Neural progenitor cell (in vitro differentiated cells): ENCODE measurements at regions not wholly inside any gene's neighbourhood (a gene's known extent, or its start where the extent isn't known, plus 50 kb on each side); places are given as distances from the start of the nearest gene placed in this dataset.

ENCODE experiments used
- DNase-seq: peaks from one replicate; pipeline ENCODE4 v3.0.0-alpha.2; 2016; ENCODE audit warnings: low spot score
- H2AFZ ChIP-seq: fragments of 200-600 bp; sonication (generic); replicated peaks from 2 replicates; pipeline ENCODE4 v1.6.1; 2016; ENCODE audit warnings: antibody characterized with exemption
- H3F3A ChIP-seq: fragments of 200-600 bp; sonication (generic); 2 replicates; pipeline ENCODE4 v1.6.1; 2016; ENCODE audit warnings: antibody characterized with exemption, low read depth
- H3K27ac ChIP-seq: fragments of 200-600 bp; sonication (generic); 2 replicates; pipeline ENCODE4 v1.5.1; 2016; ENCODE audit warnings: mild to moderate bottlenecking
- H3K27me3 ChIP-seq: fragments of 200-600 bp; sonication (generic); 2 replicates; pipeline ENCODE4 v1.6.1; 2016; ENCODE audit warnings: mild to moderate bottlenecking, moderate library complexity
- H3K36me3 ChIP-seq: fragments of 200-600 bp; sonication (generic); 2 replicates; pipeline ENCODE4 v1.5.1; 2016
- H3K4me1 ChIP-seq: fragments of 200-600 bp; sonication (generic); 2 replicates; pipeline ENCODE4 v1.6.1; 2016; ENCODE audit warnings: mixed run types
- H3K4me2 ChIP-seq: fragments of 200-600 bp; sonication (generic); 2 replicates; pipeline ENCODE4 v1.6.1; 2016
- H3K4me3 ChIP-seq: fragments of 200-600 bp; sonication (generic); 2 replicates; pipeline ENCODE4 v1.5.1; 2016
- H3K79me2 ChIP-seq: fragments of 200-600 bp; sonication (generic); 2 replicates; pipeline ENCODE4 v1.6.1; 2016; ENCODE audit warnings: low read depth
- H3K9ac ChIP-seq: fragments of 200-600 bp; sonication (generic); 2 replicates; pipeline ENCODE4 v1.6.1; 2016
- H3K9me3 ChIP-seq: fragments of 200-600 bp; sonication (generic); 2 replicates; pipeline ENCODE4 v1.5.1; 2016; ENCODE audit warnings: low read depth
- H4K20me1 ChIP-seq: fragments of 200-600 bp; sonication (generic); 2 replicates; pipeline ENCODE4 v1.6.1; 2016; ENCODE audit warnings: low read depth
- H3K27ac Mint-ChIP-seq: 3 replicates; pipeline ENCODE4 v1.8.0; 2021; ENCODE audit warnings: mixed read lengths
- H3K27me3 Mint-ChIP-seq: 2 replicates; pipeline ENCODE4 v1.8.0; 2022; ENCODE audit warnings: low read depth, mild to moderate bottlenecking, inconsistent platforms, moderate library complexity, mixed read lengths; ENCODE audit not compliant: insufficient read depth
- H3K36me3 Mint-ChIP-seq: 3 replicates; pipeline ENCODE4 v1.8.0; 2021; ENCODE audit warnings: mixed read lengths
- H3K4me1 Mint-ChIP-seq: 3 replicates; pipeline ENCODE4 v1.8.0; 2021; ENCODE audit warnings: mixed read lengths
- H3K4me3 Mint-ChIP-seq: 3 replicates; pipeline ENCODE4 v1.8.0; 2021; ENCODE audit warnings: mild to moderate bottlenecking, moderate library complexity, mixed read lengths
- H3K9me3 Mint-ChIP-seq: 3 replicates; pipeline ENCODE4 v1.8.0; 2020; ENCODE audit warnings: mixed read lengths
- EZH2 ChIP-seq: fragments of 200-600 bp; sonication (generic); IDR thresholded peaks from 2 replicates; pipeline ENCODE4 v1.6.1; 2017; ENCODE audit warnings: antibody characterized with exemption, mild to moderate bottlenecking, moderate library complexity
- EZH2phosphoT487 ChIP-seq: fragments of 200-600 bp; sonication (generic); IDR thresholded peaks from 2 replicates; pipeline ENCODE4 v1.6.1; 2017; ENCODE audit warnings: antibody characterized with exemption
- TF ChIP-seq, protein P1 (sequence below): fragments of 200-600 bp; sonication (generic); IDR thresholded peaks from 2 replicates; pipeline ENCODE4 v1.5.1; 2017; ENCODE audit warnings: antibody characterized with exemption, mild to moderate bottlenecking

DNA sequence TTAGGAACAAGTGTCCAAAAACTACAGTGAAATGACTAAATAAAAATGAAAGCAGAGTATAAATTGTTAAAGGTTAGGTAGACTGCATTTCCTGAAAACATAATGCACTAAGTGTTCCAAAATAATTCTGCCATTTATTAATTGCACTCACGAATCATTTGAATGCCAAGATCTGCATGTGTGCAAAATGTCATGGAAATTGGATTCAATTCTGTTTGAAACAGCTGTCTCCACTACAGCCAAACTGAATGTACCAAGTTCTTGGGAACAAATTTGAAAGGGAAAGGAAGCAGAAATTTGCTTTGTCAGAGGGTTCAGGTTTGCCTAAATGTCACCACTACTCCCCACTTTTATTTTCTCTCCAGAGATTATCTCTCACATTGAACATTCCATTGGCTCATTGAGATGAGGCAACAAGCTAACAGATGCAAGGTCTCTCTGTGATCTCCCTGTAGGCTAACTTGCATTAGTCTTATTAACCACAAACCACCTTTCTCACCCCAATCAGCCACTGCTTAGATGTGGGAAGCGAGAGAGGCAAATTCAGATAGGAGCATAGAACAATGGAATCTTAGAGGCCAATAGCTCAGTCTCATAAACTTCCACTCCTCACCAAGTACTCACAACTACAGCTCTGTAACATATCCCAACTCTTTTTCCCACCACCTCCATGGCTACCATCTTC is 226.6 kb downstream of the KDR start:
- Histone ChIP-seq H3F3A (no peaks in the 10 kb centered on the region), H3K4me1 (no peaks in the 10 kb centered on the region), H3K27me3 (no peaks in the 10 kb centered on the region), H2AFZ (no peak overlapping the region), H4K20me1 (no peaks in the 10 kb centered on the region), H3K79me2 (no peaks in the 10 kb centered on the region), H3K4me2 (no peak overlapping the region), H3K27ac (no peak overlapping the region), H3K9me3 (no peaks in the 10 kb centered on the region), H3K9ac (no peak overlapping the region), H3K4me3 (no peak overlapping the region), H3K36me3 (no peaks in the 10 kb centered on the region)
- no peak overlapping the region for H3K4me3 Mint-ChIP-seq
- no peaks in the 10 kb centered on the region for H3K4me1 Mint-ChIP-seq
- H3K27me3 Mint-ChIP-seq = peaks cover 2% of the 10 kb centered on the region
- no peak for TF ChIP-seq EZH2phosphoT487
- no peak for TF ChIP-seq EZH2
- TF ChIP-seq, protein P1, sequence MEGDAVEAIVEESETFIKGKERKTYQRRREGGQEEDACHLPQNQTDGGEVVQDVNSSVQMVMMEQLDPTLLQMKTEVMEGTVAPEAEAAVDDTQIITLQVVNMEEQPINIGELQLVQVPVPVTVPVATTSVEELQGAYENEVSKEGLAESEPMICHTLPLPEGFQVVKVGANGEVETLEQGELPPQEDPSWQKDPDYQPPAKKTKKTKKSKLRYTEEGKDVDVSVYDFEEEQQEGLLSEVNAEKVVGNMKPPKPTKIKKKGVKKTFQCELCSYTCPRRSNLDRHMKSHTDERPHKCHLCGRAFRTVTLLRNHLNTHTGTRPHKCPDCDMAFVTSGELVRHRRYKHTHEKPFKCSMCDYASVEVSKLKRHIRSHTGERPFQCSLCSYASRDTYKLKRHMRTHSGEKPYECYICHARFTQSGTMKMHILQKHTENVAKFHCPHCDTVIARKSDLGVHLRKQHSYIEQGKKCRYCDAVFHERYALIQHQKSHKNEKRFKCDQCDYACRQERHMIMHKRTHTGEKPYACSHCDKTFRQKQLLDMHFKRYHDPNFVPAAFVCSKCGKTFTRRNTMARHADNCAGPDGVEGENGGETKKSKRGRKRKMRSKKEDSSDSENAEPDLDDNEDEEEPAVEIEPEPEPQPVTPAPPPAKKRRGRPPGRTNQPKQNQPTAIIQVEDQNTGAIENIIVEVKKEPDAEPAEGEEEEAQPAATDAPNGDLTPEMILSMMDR = no peak
- no peaks in the 10 kb centered on the region for H3K9me3 Mint-ChIP-seq
- no peaks in the 10 kb centered on the region for H3K36me3 Mint-ChIP-seq
- H3K27ac Mint-ChIP-seq = no peak overlapping the region
- DNase-seq = no peak

DNA sequence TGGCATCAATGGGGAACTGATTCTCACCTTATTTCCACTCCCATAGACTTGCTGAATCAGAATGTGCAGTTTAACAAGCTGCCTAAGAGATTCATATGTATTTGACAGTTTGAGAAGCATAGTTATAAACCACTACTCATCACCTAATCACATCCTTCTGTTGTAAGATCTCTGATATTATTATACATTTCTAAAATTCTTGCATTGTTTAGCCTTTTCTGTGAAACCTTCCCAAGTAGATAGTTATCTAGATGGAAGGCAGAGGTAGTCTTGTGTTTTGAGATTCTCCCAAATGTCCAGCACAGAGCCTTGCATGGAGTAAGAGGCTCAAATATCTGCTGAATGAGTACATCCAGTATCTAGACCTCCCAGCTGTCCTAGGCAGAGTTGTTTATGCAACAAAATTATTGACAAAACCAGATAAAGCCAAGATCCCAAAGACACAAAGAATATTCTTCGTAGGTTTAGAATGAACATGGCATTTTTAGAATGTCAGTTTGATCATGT is 227.3 kb downstream of the KDR start:
- H4K20me1 ChIP-seq = no peaks in the 10 kb centered on the region
- no peak overlapping the region for H2AFZ ChIP-seq
- no peak overlapping the region for H3K4me3 ChIP-seq
- H3F3A ChIP-seq = no peaks in the 10 kb centered on the region
- no peaks in the 10 kb centered on the region for H3K36me3 ChIP-seq
- H3K9ac ChIP-seq = no peak overlapping the region
- no peaks in the 10 kb centered on the region for H3K27me3 ChIP-seq
- Mint-ChIP-seq H3K27me3 (peaks cover 2% of the 10 kb centered on the region), H3K9me3 (no peaks in the 10 kb centered on the region), H3K27ac (no peak overlapping the region), H3K4me1 (no peaks in the 10 kb centered on the region), H3K4me3 (no peak overlapping the region), H3K36me3 (no peaks in the 10 kb centered on the region)
- no peak for DNase-seq
- no peak overlapping the region for H3K4me2 ChIP-seq
- no peaks in the 10 kb centered on the region for H3K9me3 ChIP-seq
- no peaks in the 10 kb centered on the region for H3K4me1 ChIP-seq
- no peaks in the 10 kb centered on the region for H3K79me2 ChIP-seq
- H3K27ac ChIP-seq = no peak overlapping the region
- TF ChIP-seq EZH2 (no peak), EZH2phosphoT487 (no peak)
- TF ChIP-seq, protein P1 = no peak

DNA sequence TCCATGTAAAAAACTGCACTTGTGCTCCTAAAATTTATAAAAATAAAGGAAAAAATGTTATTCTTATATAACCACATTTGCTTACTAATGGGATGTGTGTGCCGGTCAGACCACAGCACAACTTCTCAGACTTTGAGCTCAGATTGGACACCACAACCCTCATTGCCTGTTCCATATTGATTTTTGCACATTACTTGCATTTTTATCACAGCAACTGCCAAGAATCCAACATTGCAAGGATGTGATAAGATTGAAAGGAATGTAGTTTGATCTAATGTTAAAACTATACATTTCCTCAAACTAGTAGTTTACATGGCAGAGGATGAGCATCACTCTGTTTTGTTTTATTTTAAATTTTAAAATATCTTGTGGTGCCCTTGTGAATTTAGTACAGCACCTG is 227.8 kb downstream of the KDR start:
- Histone ChIP-seq H3K4me1 (no peaks in the 10 kb centered on the region), H3K27me3 (no peaks in the 10 kb centered on the region), H3K79me2 (no peaks in the 10 kb centered on the region), H3K27ac (no peak overlapping the region), H4K20me1 (no peaks in the 10 kb centered on the region), H3F3A (no peaks in the 10 kb centered on the region), H3K36me3 (no peaks in the 10 kb centered on the region), H3K4me2 (no peak overlapping the region), H3K9me3 (no peaks in the 10 kb centered on the region), H3K4me3 (no peak overlapping the region), H3K9ac (no peak overlapping the region), H2AFZ (no peak overlapping the region)
- H3K4me1 Mint-ChIP-seq = no peaks in the 10 kb centered on the region
- no peaks in the 10 kb centered on the region for H3K9me3 Mint-ChIP-seq
- TF ChIP-seq EZH2phosphoT487 (no peak), EZH2 (no peak)
- TF ChIP-seq, protein P1 = no peak
- H3K36me3 Mint-ChIP-seq = no peaks in the 10 kb centered on the region
- no peak overlapping the region for H3K27ac Mint-ChIP-seq
- no peak for DNase-seq
- no peak overlapping the region for H3K4me3 Mint-ChIP-seq
- peaks cover 2% of the 10 kb centered on the region for H3K27me3 Mint-ChIP-seq
